ENCODE measurements at regions not wholly inside any gene's neighbourhood (a gene's known extent, or its start where the extent isn't known, plus 50 kb on each side); places are given as distances from the start of the nearest gene placed in this dataset.

DNA sequence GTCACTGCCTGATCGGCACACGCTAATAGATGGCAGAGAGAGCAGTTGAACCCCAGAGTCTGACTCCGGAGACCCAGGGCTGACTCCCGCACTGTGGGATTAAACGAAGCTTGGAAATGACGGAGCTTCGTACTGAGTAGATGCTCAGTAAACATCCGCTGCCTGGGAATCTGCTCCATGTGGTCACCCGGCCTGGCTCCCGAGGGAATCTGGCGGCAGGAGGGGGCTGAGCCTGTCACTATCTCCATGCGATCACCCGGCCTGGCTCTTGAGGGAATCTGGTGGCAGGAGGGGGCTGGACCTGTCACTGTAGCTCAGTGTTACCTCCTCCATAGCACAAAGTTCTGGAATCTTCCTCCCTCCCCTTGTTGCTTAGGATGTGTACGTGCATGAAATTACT is 139.7 kb upstream of the CIBAR2 start:
- TF ChIP-seq, protein P1, sequence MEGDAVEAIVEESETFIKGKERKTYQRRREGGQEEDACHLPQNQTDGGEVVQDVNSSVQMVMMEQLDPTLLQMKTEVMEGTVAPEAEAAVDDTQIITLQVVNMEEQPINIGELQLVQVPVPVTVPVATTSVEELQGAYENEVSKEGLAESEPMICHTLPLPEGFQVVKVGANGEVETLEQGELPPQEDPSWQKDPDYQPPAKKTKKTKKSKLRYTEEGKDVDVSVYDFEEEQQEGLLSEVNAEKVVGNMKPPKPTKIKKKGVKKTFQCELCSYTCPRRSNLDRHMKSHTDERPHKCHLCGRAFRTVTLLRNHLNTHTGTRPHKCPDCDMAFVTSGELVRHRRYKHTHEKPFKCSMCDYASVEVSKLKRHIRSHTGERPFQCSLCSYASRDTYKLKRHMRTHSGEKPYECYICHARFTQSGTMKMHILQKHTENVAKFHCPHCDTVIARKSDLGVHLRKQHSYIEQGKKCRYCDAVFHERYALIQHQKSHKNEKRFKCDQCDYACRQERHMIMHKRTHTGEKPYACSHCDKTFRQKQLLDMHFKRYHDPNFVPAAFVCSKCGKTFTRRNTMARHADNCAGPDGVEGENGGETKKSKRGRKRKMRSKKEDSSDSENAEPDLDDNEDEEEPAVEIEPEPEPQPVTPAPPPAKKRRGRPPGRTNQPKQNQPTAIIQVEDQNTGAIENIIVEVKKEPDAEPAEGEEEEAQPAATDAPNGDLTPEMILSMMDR (optimal IDR thresholded peaks at IDR 0.05 in 1 of 3, IDR thresholded peaks at IDR 0.05 in 1 of 3, conservative IDR thresholded peaks at IDR 0.05 in 1 of 3; ENCODE audit: extremely low read depth in 1 of 3, insufficient read depth in 2 of 3, low read length in 3 of 3): no peak
- no peak for TF ChIP-seq EZH2 (IDR thresholded peaks at IDR 0.05; ENCODE audit: low read length)
